SH-SY5Y (cell line): ENCODE measurements at regions not wholly inside any gene's neighbourhood (a gene's known extent, or its start where the extent isn't known, plus 50 kb on each side); places are given as distances from the start of the nearest gene placed in this dataset.

ENCODE experiments used
- GATA2 ChIP-seq: IDR thresholded peaks from 2 replicates; pipeline ENCODE4 v1.6.1; 2011; ENCODE audit warnings: mild to moderate bottlenecking, low read depth, low read length
- GATA3 ChIP-seq: IDR thresholded peaks from 2 replicates; pipeline ENCODE4 v1.6.1; 2011; ENCODE audit warnings: low read depth, mild to moderate bottlenecking, low read length, moderate library complexity

DNA sequence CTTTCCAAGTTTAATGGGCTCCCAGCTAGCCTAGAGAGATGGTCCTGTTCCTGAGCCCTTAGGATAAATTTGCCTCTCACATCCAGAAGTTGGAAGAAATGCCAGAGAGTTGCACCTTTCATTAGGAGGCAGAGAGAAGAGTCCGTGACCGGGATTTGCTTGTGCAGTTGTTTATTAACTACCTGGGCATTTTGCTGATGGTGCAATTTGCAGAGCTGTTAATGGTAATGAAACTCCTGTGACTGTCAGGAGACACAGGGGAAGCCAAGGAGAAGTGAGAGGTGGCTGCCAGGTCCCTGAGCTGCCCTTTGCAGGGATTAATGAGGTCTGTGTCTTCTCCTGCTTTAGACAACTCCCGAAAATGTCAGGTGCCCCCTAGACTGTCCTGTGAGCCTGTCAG lies 69.1 kb upstream of the B3GAT1 start:
- no peak for TF ChIP-seq GATA3
- TF ChIP-seq GATA2, result no peak
